Esophagus muscularis mucosa (tissue), 4 donors: ENCODE measurements at regions not wholly inside any gene's neighbourhood (a gene's known extent, or its start where the extent isn't known, plus 50 kb on each side); places are given as distances from the start of the nearest gene placed in this dataset.

Experiments
- DNase-seq: peaks from one replicate; pipeline ENCODE4 v3.0.0-alpha.2; 2017; ENCODE audit errors: extremely low spot score
- H3K27ac ChIP-seq, 4 donors: fragments of 200-600 bp; sonication (generic); replicated peaks in 1 of 4; 1 replicate in 3 of 4; 2 replicates in 1 of 4; pipeline ENCODE4 v1.5.1; 2016 to 2019; ENCODE audit warnings: mild to moderate bottlenecking in 1 of 4
- H3K27me3 ChIP-seq, 4 donors: fragments of 200-600 bp; sonication (generic); one replicate each; pipeline versions ENCODE4 v1.5.1 to v1.6.0; 2016 to 2019
- H3K36me3 ChIP-seq, 4 donors: fragments of 200-600 bp; sonication (generic); one replicate each; pipeline ENCODE4 v1.5.1; 2016 to 2019
- H3K4me1 ChIP-seq, 4 donors: fragments of 200-600 bp; sonication (generic); one replicate each; pipeline ENCODE4 v1.5.1; 2016 to 2019
- H3K4me3 ChIP-seq, 4 donors: fragments of 200-600 bp; sonication (generic); 1 replicate in 2 of 4; 2 replicates in 2 of 4; pipeline ENCODE4 v1.5.1; 2016 to 2019; ENCODE audit warnings: mild to moderate bottlenecking in 4 of 4, moderate library complexity in 1 of 4
- H3K9me3 ChIP-seq, 4 donors: fragments of 200-600 bp; sonication (generic); 1 replicate in 3 of 4; 2 replicates in 1 of 4; pipeline ENCODE4 v1.5.1; 2016 to 2019
- EP300 ChIP-seq: sonication (generic); formaldehyde crosslinking; IDR thresholded peaks from one replicate; pipeline ENCODE4 v1.6.1; 2017; ENCODE audit warnings: antibody characterized with exemption
- POLR2A ChIP-seq: fragments of 450-650 bp; IDR thresholded peaks from one replicate; pipeline ENCODE4 v1.6.1; 2017; ENCODE audit warnings: antibody characterized with exemption, moderate library complexity, mild to moderate bottlenecking, low read depth
- POLR2AphosphoS5 ChIP-seq, 2 donors: sonication (generic); formaldehyde crosslinking; IDR thresholded peaks; one replicate each; pipeline ENCODE4 v1.6.1; 2017; ENCODE audit warnings: antibody characterized with exemption in 2 of 2
- WGBS: methylation state at CpG from one replicate; pipeline ENCODE4 v1.1.5; 2018; 5-methylcytosine and 5-hydroxymethylcytosine counted together
- intact Hi-C: fragments of 100-400 bp; cut with DNase I; formaldehyde crosslinking; loops from one replicate; pipeline ENCODE4 v1.15.1; 2023
- TF ChIP-seq, protein P1 (sequence below), 3 experiments: fragments of 200-600 bp in 2 of 3; fragments of 450-650 bp in 1 of 3; sonication (generic) in 2 of 3; IDR thresholded peaks; one replicate each; pipeline ENCODE4 v1.5.1; 2017 to 2019; ENCODE audit warnings: antibody characterized with exemption in 3 of 3, mild to moderate bottlenecking in 2 of 3, moderate library complexity in 1 of 3

DNA sequence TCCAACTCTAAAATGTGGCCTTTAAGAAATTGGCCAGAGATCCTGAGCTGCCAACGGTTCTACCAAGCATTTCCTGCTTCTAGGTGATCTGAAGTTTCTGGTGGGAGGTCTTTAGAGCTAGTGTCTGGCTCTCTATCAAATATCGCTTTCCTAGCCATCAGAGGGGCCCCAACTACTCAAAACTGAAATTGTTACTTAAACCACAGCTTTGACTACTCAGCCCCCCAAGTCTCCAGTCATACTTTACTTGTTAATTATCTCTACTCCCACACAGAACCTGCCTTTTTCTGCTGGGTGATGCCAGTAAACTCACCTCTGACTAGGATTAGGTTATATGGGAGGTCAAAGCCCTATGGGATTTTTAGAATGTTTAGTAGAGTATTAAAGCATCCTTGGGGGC lies 95.1 kb downstream of the FASLG start:
- Histone ChIP-seq H3K9me3 (no peaks in the 10 kb centered on the region), H3K27ac (no peak overlapping the region), H3K27me3 (no peaks in the 10 kb centered on the region), H3K4me3 (no peak overlapping the region), H3K36me3 (no peaks in the 10 kb centered on the region), H3K4me1 (no peaks in the 10 kb centered on the region)
- WGBS = 67% methylated on average over 2 of the region's 2 CpGs
- DNase-seq = no peak
- no peak for TF ChIP-seq POLR2A
- TF ChIP-seq POLR2AphosphoS5 (IDR thresholded peaks at IDR 0.05) = no peak
- TF ChIP-seq EP300 = no peak
- TF ChIP-seq, protein P1, sequence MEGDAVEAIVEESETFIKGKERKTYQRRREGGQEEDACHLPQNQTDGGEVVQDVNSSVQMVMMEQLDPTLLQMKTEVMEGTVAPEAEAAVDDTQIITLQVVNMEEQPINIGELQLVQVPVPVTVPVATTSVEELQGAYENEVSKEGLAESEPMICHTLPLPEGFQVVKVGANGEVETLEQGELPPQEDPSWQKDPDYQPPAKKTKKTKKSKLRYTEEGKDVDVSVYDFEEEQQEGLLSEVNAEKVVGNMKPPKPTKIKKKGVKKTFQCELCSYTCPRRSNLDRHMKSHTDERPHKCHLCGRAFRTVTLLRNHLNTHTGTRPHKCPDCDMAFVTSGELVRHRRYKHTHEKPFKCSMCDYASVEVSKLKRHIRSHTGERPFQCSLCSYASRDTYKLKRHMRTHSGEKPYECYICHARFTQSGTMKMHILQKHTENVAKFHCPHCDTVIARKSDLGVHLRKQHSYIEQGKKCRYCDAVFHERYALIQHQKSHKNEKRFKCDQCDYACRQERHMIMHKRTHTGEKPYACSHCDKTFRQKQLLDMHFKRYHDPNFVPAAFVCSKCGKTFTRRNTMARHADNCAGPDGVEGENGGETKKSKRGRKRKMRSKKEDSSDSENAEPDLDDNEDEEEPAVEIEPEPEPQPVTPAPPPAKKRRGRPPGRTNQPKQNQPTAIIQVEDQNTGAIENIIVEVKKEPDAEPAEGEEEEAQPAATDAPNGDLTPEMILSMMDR (IDR thresholded peaks at IDR 0.05) = no peak
- intact Hi-C loops = no loop called here

GRCh38 chr1:172754609-172755008 lies 95.7 kb downstream of the FASLG start:
- no peak for TF ChIP-seq POLR2AphosphoS5 (IDR thresholded peaks at IDR 0.05)
- TF ChIP-seq EP300 = no peak
- TF ChIP-seq, protein P1 (IDR thresholded peaks at IDR 0.05) = no peak
- TF ChIP-seq POLR2A = no peak
- 73% methylated on average over 1 of the region's 1 CpG for WGBS
- H3K9me3 ChIP-seq = no peaks in the 10 kb centered on the region
- H3K27ac ChIP-seq = no peak overlapping the region
- intact Hi-C loops = no loop called here
- DNase-seq = no peak
- H3K36me3 ChIP-seq = no peaks in the 10 kb centered on the region
- H3K27me3 ChIP-seq = no peaks in the 10 kb centered on the region
- H3K4me3 ChIP-seq = no peak overlapping the region
- H3K4me1 ChIP-seq = no peaks in the 10 kb centered on the region

DNA sequence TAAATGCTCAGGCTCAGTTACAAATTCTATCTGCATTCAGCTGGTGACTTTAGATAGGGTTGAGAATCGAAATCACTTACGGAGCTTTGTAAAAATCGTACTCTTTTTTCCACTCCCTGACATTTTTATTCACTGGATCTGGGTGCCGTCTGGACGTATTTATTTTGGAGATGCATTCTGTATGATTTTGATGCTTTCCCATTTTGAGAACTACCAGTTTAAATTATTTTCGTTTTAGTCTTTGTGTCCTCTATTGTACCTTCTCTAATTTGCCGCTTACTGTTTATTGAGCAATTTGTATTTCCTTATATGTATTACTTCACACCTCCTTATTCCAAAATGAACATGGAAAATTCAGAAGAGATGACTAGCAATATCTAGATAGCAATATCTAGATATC lies 96.2 kb downstream of the FASLG start:
- TF ChIP-seq, protein P1 (IDR thresholded peaks at IDR 0.05) = no peak
- no peak for TF ChIP-seq EP300
- no peak for TF ChIP-seq POLR2AphosphoS5 (IDR thresholded peaks at IDR 0.05)
- no peak for TF ChIP-seq POLR2A
- WGBS = 83% methylated on average over 7 of the region's 7 CpGs
- Histone ChIP-seq H3K27me3 (no peaks in the 10 kb centered on the region), H3K36me3 (no peaks in the 10 kb centered on the region), H3K27ac (no peak overlapping the region), H3K4me1 (no peaks in the 10 kb centered on the region), H3K9me3 (no peaks in the 10 kb centered on the region), H3K4me3 (no peak overlapping the region)
- intact Hi-C loops = no loop called here
- no peak for DNase-seq

GRCh38 chr1:172756024-172756423 lies 97.1 kb downstream of the FASLG start:
- intact Hi-C loops = no loop called here
- Histone ChIP-seq H3K9me3 (no peaks in the 10 kb centered on the region), H3K27ac (no peak overlapping the region), H3K4me1 (no peaks in the 10 kb centered on the region), H3K36me3 (no peaks in the 10 kb centered on the region), H3K4me3 (no peak overlapping the region), H3K27me3 (no peaks in the 10 kb centered on the region)
- 66% methylated on average over 4 of the region's 4 CpGs for WGBS
- TF ChIP-seq POLR2A (no peak), EP300 (no peak), POLR2AphosphoS5 (IDR thresholded peaks at IDR 0.05) (no peak)
- TF ChIP-seq, protein P1 (IDR thresholded peaks at IDR 0.05) = no peak
- no peak for DNase-seq

GRCh38 chr1:172758259-172758658 lies 99.4 kb downstream of the FASLG start:
- 94% methylated on average over 2 of the region's 2 CpGs for WGBS
- no peaks in the 10 kb centered on the region for H3K4me1 ChIP-seq
- no peak for DNase-seq
- intact Hi-C loops = no loop called here
- no peaks in the 10 kb centered on the region for H3K9me3 ChIP-seq
- H3K27ac ChIP-seq = no peak overlapping the region
- TF ChIP-seq POLR2AphosphoS5 (IDR thresholded peaks at IDR 0.05) (no peak), EP300 (no peak), POLR2A (no peak)
- TF ChIP-seq, protein P1 (IDR thresholded peaks at IDR 0.05) = no peak
- no peaks in the 10 kb centered on the region for H3K36me3 ChIP-seq
- H3K27me3 ChIP-seq = no peaks in the 10 kb centered on the region
- H3K4me3 ChIP-seq = no peak overlapping the region
